ENCODE measurements at regions not wholly inside any gene's neighbourhood (a gene's known extent, or its start where the extent isn't known, plus 50 kb on each side); places are given as distances from the start of the nearest gene placed in this dataset.
A peak's percentile ranks its signal among the peaks of the same experiment; 100 is the strongest.

- H3K4me3 ChIP-seq (ENCODE audit: low read depth, low read length): no peak overlapping the region
- TF ChIP-seq POLR2A (IDR thresholded peaks at IDR 0.05; ENCODE audit: extremely low read depth, insufficient read length): no peak
- no peak for TF ChIP-seq MYC (IDR thresholded peaks at IDR 0.05; ENCODE audit: low read depth, low read length)
- TF ChIP-seq MAX (IDR thresholded peaks at IDR 0.05; ENCODE audit: low read depth, low read length): no peak
- no peak for TF ChIP-seq CTCF (IDR thresholded peaks at IDR 0.05; ENCODE audit: low read depth, low read length)
- no peak for DNase-seq (ENCODE audit: low read depth)
These were observed 486.7 kb downstream of the VRK1 start for GRCh38 chr14:97283841-97284240.

DNA sequence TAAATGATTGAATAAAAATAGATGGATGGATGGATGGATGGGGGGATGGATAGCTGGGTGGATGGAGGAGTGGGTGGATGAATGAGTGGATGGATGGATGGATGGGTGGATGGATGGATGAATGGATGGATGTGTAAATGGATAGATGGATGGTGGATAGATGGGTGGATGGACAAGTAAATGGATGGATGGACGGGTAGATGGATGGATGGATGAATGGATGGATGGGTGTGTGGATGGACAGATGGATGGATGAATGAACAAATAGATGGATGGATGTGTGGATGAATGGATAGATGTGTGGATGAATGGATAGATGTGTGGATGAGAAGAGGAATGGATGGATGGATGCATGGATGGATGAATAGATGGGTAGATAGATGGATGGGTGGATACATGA lies 490.8 kb downstream of the VRK1 start:
- no peak overlapping the region for H3K4me3 ChIP-seq (ENCODE audit: low read depth, low read length)
- no peak for TF ChIP-seq MAX (IDR thresholded peaks at IDR 0.05; ENCODE audit: low read depth, low read length)
- no peak for TF ChIP-seq CTCF (IDR thresholded peaks at IDR 0.05; ENCODE audit: low read depth, low read length)
- TF ChIP-seq MYC (IDR thresholded peaks at IDR 0.05; ENCODE audit: low read depth, low read length): no peak
- no peak for TF ChIP-seq POLR2A (IDR thresholded peaks at IDR 0.05; ENCODE audit: extremely low read depth, insufficient read length)
- no peak for DNase-seq (ENCODE audit: low read depth)

GRCh38 chr14:97290065-97290464 lies 492.9 kb downstream of the VRK1 start:
- no peak for DNase-seq (ENCODE audit: low read depth)
- H3K4me3 ChIP-seq (ENCODE audit: low read depth, low read length): no peak overlapping the region
- TF ChIP-seq POLR2A (IDR thresholded peaks at IDR 0.05; ENCODE audit: extremely low read depth, insufficient read length) (no peak), MYC (IDR thresholded peaks at IDR 0.05; ENCODE audit: low read depth, low read length) (no peak), MAX (IDR thresholded peaks at IDR 0.05; ENCODE audit: low read depth, low read length) (no peak), CTCF (IDR thresholded peaks at IDR 0.05; ENCODE audit: low read depth, low read length) (no peak)

GRCh38 chr14:97290977-97291376 lies 493.8 kb downstream of the VRK1 start:
- H3K4me3 ChIP-seq (ENCODE audit: low read depth, low read length): no peak overlapping the region
- DNase-seq (ENCODE audit: low read depth): peak; percentile 14
- TF ChIP-seq CTCF (IDR thresholded peaks at IDR 0.05; ENCODE audit: low read depth, low read length): no peak
- TF ChIP-seq POLR2A (IDR thresholded peaks at IDR 0.05; ENCODE audit: extremely low read depth, insufficient read length): no peak
- TF ChIP-seq MYC (IDR thresholded peaks at IDR 0.05; ENCODE audit: low read depth, low read length): no peak
- TF ChIP-seq MAX (IDR thresholded peaks at IDR 0.05; ENCODE audit: low read depth, low read length): no peak

DNA sequence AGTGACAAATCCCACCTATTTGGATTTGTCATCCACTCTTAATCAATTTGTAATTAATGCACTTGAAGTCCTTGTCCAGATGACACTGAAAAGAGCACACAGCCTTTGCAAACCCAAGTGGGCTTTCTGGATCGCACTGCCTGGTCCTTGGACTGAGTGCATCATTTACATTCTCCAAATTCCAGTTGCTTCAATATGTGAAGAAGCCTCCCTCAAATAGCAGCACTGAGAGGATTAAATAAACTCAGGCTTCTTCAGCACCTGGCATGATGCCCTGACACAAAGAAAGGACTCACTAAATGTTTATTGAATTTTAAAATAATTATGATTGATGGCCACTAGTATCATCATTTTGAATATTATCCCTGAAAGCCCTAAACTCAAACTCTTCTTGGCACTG lies 496.5 kb downstream of the VRK1 start:
- no peak overlapping the region for H3K4me3 ChIP-seq (ENCODE audit: low read depth, low read length)
- TF ChIP-seq MYC (IDR thresholded peaks at IDR 0.05; ENCODE audit: low read depth, low read length) (no peak), POLR2A (IDR thresholded peaks at IDR 0.05; ENCODE audit: extremely low read depth, insufficient read length) (no peak), MAX (IDR thresholded peaks at IDR 0.05; ENCODE audit: low read depth, low read length) (no peak), CTCF (IDR thresholded peaks at IDR 0.05; ENCODE audit: low read depth, low read length) (no peak)
- DNase-seq (ENCODE audit: low read depth): no peak

Measured in NB4 (cell line).